Heart left ventricle (tissue), 13 donors: ENCODE measurements at regions not wholly inside any gene's neighbourhood (a gene's known extent, or its start where the extent isn't known, plus 50 kb on each side); places are given as distances from the start of the nearest gene placed in this dataset.

Experiments
- POLR2A ChIP-seq, 2 donors: fragments of 450-650 bp; IDR thresholded peaks; one replicate each; pipeline ENCODE4 v1.6.1; 2017; ENCODE audit warnings: antibody characterized with exemption in 2 of 2, mild to moderate bottlenecking in 2 of 2, moderate library complexity in 2 of 2
- TF ChIP-seq, protein P1 (sequence below), 12 donors: fragments of 200-600 bp; sonication (generic) in 4 of 12; IDR thresholded peaks; one replicate each; pipeline versions ENCODE4 v1.5.0 to v1.8.0; 2018 to 2022; ENCODE audit warnings: antibody characterized with exemption in 12 of 12, mild to moderate bottlenecking in 5 of 12
- donor health status: ischemic (EF 13 %, LVEDD 7.1; RV severe dilation, severe dysfunction).
- donor health status: DM: no; HTN: yes; CAD: no.
- donor health status: DM: no; HTN: no; CAD: no.
- donor health status: ischemic (EF 25% LVEDD 6.9; RV normal size, moderate dysfunction).
- donor health status: ischemic (EF 25% LVEDD 5.7; RV mildly dilated, moderate dysfunction).
- donor health status: ischemic (EF 35%, LVEDD 5.7; RV mildly dilated, moderate dysfunction).
- donor health status: nonischemic (EF 11% LVEDD 7.7; RV severe dilation, severe dysfunction).
- donor health status: DM: yes; HTN: yes; CAD: no.
- donor health status: PGD.
- donor health status: ischemic (EF 29% LVEDD 5.4; RV normal size, mild dysfunction).
- donor health status: nonischemic (EF 23%, LVEDD 6.1; RV moderate dilation, normal function).

DNA sequence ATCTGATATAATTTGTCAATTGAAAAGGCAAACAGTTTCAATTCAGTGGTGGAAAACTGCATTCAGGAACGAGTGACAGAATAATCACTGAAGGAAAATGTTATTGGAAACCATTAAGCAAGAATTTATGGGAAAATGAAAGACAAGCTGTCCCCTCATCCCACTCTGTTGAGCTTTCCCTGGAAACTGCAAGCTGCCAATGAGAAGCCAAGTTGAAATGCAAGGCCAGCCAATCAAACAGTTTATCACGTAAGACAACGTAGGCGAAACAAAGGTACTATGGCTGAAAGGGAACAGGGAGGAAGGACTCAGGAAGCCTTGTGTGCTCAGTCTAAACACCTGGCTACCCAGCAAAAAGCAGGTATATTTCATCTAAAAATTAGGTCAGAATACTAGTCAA lies 187.9 kb upstream of the ATP10A start:
- TF ChIP-seq, protein P1, sequence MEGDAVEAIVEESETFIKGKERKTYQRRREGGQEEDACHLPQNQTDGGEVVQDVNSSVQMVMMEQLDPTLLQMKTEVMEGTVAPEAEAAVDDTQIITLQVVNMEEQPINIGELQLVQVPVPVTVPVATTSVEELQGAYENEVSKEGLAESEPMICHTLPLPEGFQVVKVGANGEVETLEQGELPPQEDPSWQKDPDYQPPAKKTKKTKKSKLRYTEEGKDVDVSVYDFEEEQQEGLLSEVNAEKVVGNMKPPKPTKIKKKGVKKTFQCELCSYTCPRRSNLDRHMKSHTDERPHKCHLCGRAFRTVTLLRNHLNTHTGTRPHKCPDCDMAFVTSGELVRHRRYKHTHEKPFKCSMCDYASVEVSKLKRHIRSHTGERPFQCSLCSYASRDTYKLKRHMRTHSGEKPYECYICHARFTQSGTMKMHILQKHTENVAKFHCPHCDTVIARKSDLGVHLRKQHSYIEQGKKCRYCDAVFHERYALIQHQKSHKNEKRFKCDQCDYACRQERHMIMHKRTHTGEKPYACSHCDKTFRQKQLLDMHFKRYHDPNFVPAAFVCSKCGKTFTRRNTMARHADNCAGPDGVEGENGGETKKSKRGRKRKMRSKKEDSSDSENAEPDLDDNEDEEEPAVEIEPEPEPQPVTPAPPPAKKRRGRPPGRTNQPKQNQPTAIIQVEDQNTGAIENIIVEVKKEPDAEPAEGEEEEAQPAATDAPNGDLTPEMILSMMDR (IDR thresholded peaks at IDR 0.05), result no peak
- TF ChIP-seq POLR2A (IDR thresholded peaks at IDR 0.05), result no peak
